ENCODE measurements at regions not wholly inside any gene's neighbourhood (a gene's known extent, or its start where the extent isn't known, plus 50 kb on each side); places are given as distances from the start of the nearest gene placed in this dataset.

GRCh38 chr18:41753826-41754225 lies 201.2 kb upstream of the PIK3C3 start:
- DNase-seq, result no peak

- DNase-seq, result no peak
These were observed 202.2 kb upstream of the PIK3C3 start for GRCh38 chr18:41752826-41753225.

- no peak for DNase-seq
These were observed 203.4 kb upstream of the PIK3C3 start for GRCh38 chr18:41751652-41752051.

GRCh38 chr18:41751161-41751560 lies 203.9 kb upstream of the PIK3C3 start:
- no peak for DNase-seq

GRCh38 chr18:41747723-41748242 lies 207.3 kb upstream of the PIK3C3 start:
- no peak for DNase-seq

GRCh38 chr18:41745166-41746049 lies 209.6 kb upstream of the PIK3C3 start:
- DNase-seq, result peak; percentile 9

GRCh38 chr18:41744421-41745030 lies 210.5 kb upstream of the PIK3C3 start:
- no peak for DNase-seq

GRCh38 chr18:41737218-41737617 lies 217.8 kb upstream of the PIK3C3 start:
- DNase-seq, result no peak

- DNase-seq, result no peak
These were observed 220.1 kb upstream of the PIK3C3 start for GRCh38 chr18:41734917-41735316.

GRCh38 chr18:41732356-41732755 lies 222.7 kb upstream of the PIK3C3 start:
- no peak for DNase-seq

GRCh38 chr18:41731884-41732283 lies 223.2 kb upstream of the PIK3C3 start:
- DNase-seq, result no peak

- no peak for DNase-seq
These were observed 230.8 kb upstream of the PIK3C3 start for GRCh38 chr18:41724195-41724594.

GRCh38 chr18:41721103-41721790 lies 233.8 kb upstream of the PIK3C3 start:
- no peak for DNase-seq

- no peak for DNase-seq
These were observed 234.8 kb upstream of the PIK3C3 start for GRCh38 chr18:41720226-41720625.

- no peak for DNase-seq
These were observed 235.2 kb upstream of the PIK3C3 start for GRCh38 chr18:41719808-41720207.

- DNase-seq, result no peak
These were observed 240.2 kb upstream of the PIK3C3 start for GRCh38 chr18:41714872-41715271.

GRCh38 chr18:41713969-41714825 lies 240.8 kb upstream of the PIK3C3 start:
- DNase-seq, result no peak

GRCh38 chr18:41706301-41706700 lies 248.7 kb upstream of the PIK3C3 start:
- DNase-seq, result no peak

- no peak for DNase-seq
These were observed 251.1 kb upstream of the PIK3C3 start for GRCh38 chr18:41703744-41704530.

- no peak for DNase-seq
These were observed 254.6 kb upstream of the PIK3C3 start for GRCh38 chr18:41700416-41700815.

- DNase-seq, result no peak
These were observed 259.6 kb upstream of the PIK3C3 start for GRCh38 chr18:41695441-41695840.

GRCh38 chr18:41693008-41693407 lies 262.0 kb upstream of the PIK3C3 start:
- DNase-seq, result no peak

Measured in stimulated activated CD4-positive, alpha-beta T cell treated with anti-CD3 and anti-CD28 coated beads, Interleukin-1b, Interleukin-23, amount 100 ng/mL, for 48 hours (primary cell).